ENCODE measurements at regions not wholly inside any gene's neighbourhood (a gene's known extent, or its start where the extent isn't known, plus 50 kb on each side); places are given as distances from the start of the nearest gene placed in this dataset.

- no TSS peak for BruUV-seq (replicated peaks)
- H3K4me1 Mint-ChIP-seq (ENCODE audit: insufficient read depth, unreplicated experiment): peaks cover 50% of the 10 kb centered on the region
- no peak for TF ChIP-seq CTCF (IDR thresholded peaks at IDR 0.05; ENCODE audit: unreplicated experiment)
- H3K27ac Mint-ChIP-seq (ENCODE audit: low read depth, unreplicated experiment): peak overlapping the region; percentile 95
- no peaks in the 10 kb centered on the region for H3K27me3 Mint-ChIP-seq (ENCODE audit: insufficient read depth, unreplicated experiment)
- intact Hi-C loops (cut with micrococcal nuclease): no loop called here
- H3K9me3 Mint-ChIP-seq (ENCODE audit: unreplicated experiment): no peaks in the 10 kb centered on the region
- POLR2A ChIA-PET: interaction anchor here (0.6 to 3.9 kb wide), 7 partner anchors 12 to 73 kb away, joined by 3 to 24 read pairs (median 6); no protein-coding TSS in a partner anchor
- peaks cover 4% of the 10 kb centered on the region for H3K36me3 Mint-ChIP-seq (ENCODE audit: insufficient read depth, unreplicated experiment)
- CTCF ChIA-PET: interaction anchor here (0.6 to 6.4 kb wide), 8 partner anchors 11 to 1473 kb away, joined by 3 to 82 read pairs (median 4); no protein-coding TSS in a partner anchor
- no peak overlapping the region for H3K4me3 Mint-ChIP-seq (ENCODE audit: unreplicated experiment)
- no peak for DNase-seq (ENCODE audit: unreplicated experiment)
These were observed 297.5 kb upstream of the PRKD1 start for GRCh38 chr14:30225176-30225575.

GRCh38 chr14:30227436-30227835 lies 299.8 kb upstream of the PRKD1 start:
- POLR2A ChIA-PET: interaction anchor here (0.6 to 2.9 kb wide), 3 partner anchors 15 to 71 kb away, joined by 3 to 21 read pairs (median 6); no protein-coding TSS in a partner anchor

GRCh38 chr14:30227876-30228275 lies 300.2 kb upstream of the PRKD1 start:
- no TSS peak for BruUV-seq (replicated peaks)
- intact Hi-C loops (cut with micrococcal nuclease): no loop called here
- no peak for TF ChIP-seq CTCF (IDR thresholded peaks at IDR 0.05; ENCODE audit: unreplicated experiment)
- CTCF ChIA-PET: interaction anchor here (0.7 to 3.7 kb wide), 4 partner anchors 43 to 680 kb away, joined by 3 to 26 read pairs (median 3); no protein-coding TSS in a partner anchor
- H3K9me3 Mint-ChIP-seq (ENCODE audit: unreplicated experiment): no peaks in the 10 kb centered on the region
- peak; percentile 77 for DNase-seq (ENCODE audit: unreplicated experiment)
- H3K4me3 Mint-ChIP-seq (ENCODE audit: unreplicated experiment): no peak overlapping the region
- no peaks in the 10 kb centered on the region for H3K27me3 Mint-ChIP-seq (ENCODE audit: insufficient read depth, unreplicated experiment)
- H3K4me1 Mint-ChIP-seq (ENCODE audit: insufficient read depth, unreplicated experiment): peaks cover 36% of the 10 kb centered on the region
- POLR2A ChIA-PET: interaction anchor here (0.7 to 2.9 kb wide), 4 partner anchors 15 to 70 kb away, joined by 3 to 21 read pairs (median 4); no protein-coding TSS in a partner anchor
- H3K27ac Mint-ChIP-seq (ENCODE audit: low read depth, unreplicated experiment): peak overlapping the region; percentile 77
- H3K36me3 Mint-ChIP-seq (ENCODE audit: insufficient read depth, unreplicated experiment): peaks cover 4% of the 10 kb centered on the region

More at GRCh38 chr14:30227436-30227835, 299.8 kb upstream of the PRKD1 start:
- peak overlapping the region; percentile 77 for H3K27ac Mint-ChIP-seq (ENCODE audit: low read depth, unreplicated experiment)
- no TSS peak for BruUV-seq (replicated peaks)
- H3K9me3 Mint-ChIP-seq (ENCODE audit: unreplicated experiment): no peaks in the 10 kb centered on the region
- TF ChIP-seq CTCF (IDR thresholded peaks at IDR 0.05; ENCODE audit: unreplicated experiment): no peak
- H3K4me3 Mint-ChIP-seq (ENCODE audit: unreplicated experiment): no peak overlapping the region
- intact Hi-C loops (cut with micrococcal nuclease): no loop called here
- CTCF ChIA-PET: interaction anchor here (0.9 to 3.7 kb wide), 4 partner anchors 43 to 680 kb away, joined by 3 to 26 read pairs (median 4); no protein-coding TSS in a partner anchor
- DNase-seq (ENCODE audit: unreplicated experiment): no peak
- H3K4me1 Mint-ChIP-seq (ENCODE audit: insufficient read depth, unreplicated experiment): peaks cover 41% of the 10 kb centered on the region
- H3K27me3 Mint-ChIP-seq (ENCODE audit: insufficient read depth, unreplicated experiment): no peaks in the 10 kb centered on the region
- H3K36me3 Mint-ChIP-seq (ENCODE audit: insufficient read depth, unreplicated experiment): peaks cover 4% of the 10 kb centered on the region

GRCh38 chr14:30230719-30231118 lies 303.1 kb upstream of the PRKD1 start:
- H3K9me3 Mint-ChIP-seq (ENCODE audit: unreplicated experiment): no peaks in the 10 kb centered on the region
- BruUV-seq (replicated peaks): no TSS peak
- no peaks in the 10 kb centered on the region for H3K27me3 Mint-ChIP-seq (ENCODE audit: insufficient read depth, unreplicated experiment)
- no peak overlapping the region for H3K4me3 Mint-ChIP-seq (ENCODE audit: unreplicated experiment)
- POLR2A ChIA-PET: interaction anchor here (0.6 kb wide), 1 partner anchor 146 kb away, joined by 3 read pairs; no protein-coding TSS in a partner anchor
- CTCF ChIA-PET: interaction anchor here (0.6 to 3.7 kb wide), 3 partner anchors 40 to 290 kb away, joined by 3 to 26 read pairs (median 4); no protein-coding TSS in a partner anchor
- TF ChIP-seq CTCF (IDR thresholded peaks at IDR 0.05; ENCODE audit: unreplicated experiment): no peak
- H3K4me1 Mint-ChIP-seq (ENCODE audit: insufficient read depth, unreplicated experiment): peaks cover 9% of the 10 kb centered on the region
- intact Hi-C loops (cut with micrococcal nuclease): no loop called here
- no peak overlapping the region for H3K27ac Mint-ChIP-seq (ENCODE audit: low read depth, unreplicated experiment)
- DNase-seq (ENCODE audit: unreplicated experiment): no peak
- no peaks in the 10 kb centered on the region for H3K36me3 Mint-ChIP-seq (ENCODE audit: insufficient read depth, unreplicated experiment)
